Activated CD8-positive, alpha-beta T cell treated with anti-CD3 and anti-CD28 coated beads for 36 hours (primary cell): ENCODE measurements at regions not wholly inside any gene's neighbourhood (a gene's known extent, or its start where the extent isn't known, plus 50 kb on each side); places are given as distances from the start of the nearest gene placed in this dataset.

Source experiments
- ATAC-seq: fragments of 200-7000 bp; cut with Tn5 transposase; one replicate; pipeline ENCODE4 v1.10.0; 2021; ENCODE audit warnings: mild to moderate bottlenecking, moderate library complexity
- CTCF ChIA-PET: fragments of 350-600 bp; sonication (Branson Sonifier 250); formaldehyde crosslinking; loops from one replicate; lab custom pipeline; 2021; ENCODE audit warnings: antibody characterized with exemption; lab: Charles Lee
- POLR2A ChIA-PET: fragments of 350-600 bp; sonication (Branson Sonifier 250); formaldehyde crosslinking; loops from one replicate; lab custom pipeline; 2021; ENCODE audit warnings: antibody characterized with exemption; lab: Charles Lee
- DNase-seq: peaks from one replicate; pipeline ENCODE4 v3.0.0-alpha.2; 2020
- H3K27ac Mint-ChIP-seq: one replicate; pipeline ENCODE4 v1.8.0; 2021; ENCODE audit warnings: mild to moderate bottlenecking, mixed read lengths
- H3K27me3 Mint-ChIP-seq: one replicate; pipeline ENCODE4 v1.8.0; 2021; ENCODE audit warnings: mixed read lengths
- H3K36me3 Mint-ChIP-seq: one replicate; pipeline ENCODE4 v1.8.0; 2021; ENCODE audit warnings: low read depth, mixed read lengths
- H3K4me1 Mint-ChIP-seq: one replicate; pipeline ENCODE4 v1.8.0; 2021; ENCODE audit warnings: low read depth, mixed read lengths
- H3K4me3 Mint-ChIP-seq: one replicate; pipeline ENCODE4 v1.8.0; 2021; ENCODE audit warnings: mild to moderate bottlenecking, moderate library complexity, mixed read lengths
- H3K9me3 Mint-ChIP-seq: one replicate; pipeline ENCODE4 v1.8.0; 2021; ENCODE audit warnings: mixed read lengths
- CTCF ChIP-seq: fragments of 200-600 bp; IDR thresholded peaks from one replicate; pipeline ENCODE4 v1.8.0; 2022; ENCODE audit warnings: antibody characterized with exemption, mild to moderate bottlenecking
- intact Hi-C: fragments of 100-400 bp; cut with micrococcal nuclease; formaldehyde crosslinking; loops from one replicate; pipeline ENCODE4 v1.10.0; 2022

- Mint-ChIP-seq H3K27me3 (no peaks in the 10 kb centered on the region), H3K36me3 (no peaks in the 10 kb centered on the region), H3K9me3 (peaks cover 5% of the 10 kb centered on the region), H3K27ac (no peak overlapping the region), H3K4me3 (no peak overlapping the region), H3K4me1 (no peaks in the 10 kb centered on the region)
- ATAC-seq (no peak), DNase-seq (no peak)
- POLR2A ChIA-PET, result no interaction called here
- TF ChIP-seq CTCF, result no peak
- CTCF ChIA-PET, result no interaction called here
- intact Hi-C loops, result no loop called here
Observed at GRCh38 chr3:144791034-144791433, 819.4 kb downstream of the DIPK2A start.

GRCh38 chr3:144801890-144802289, 830.3 kb downstream of the DIPK2A start:
- no peak for DNase-seq
- no peaks in the 10 kb centered on the region for H3K27me3 Mint-ChIP-seq
- ChIA-PET CTCF (no interaction called here), POLR2A (interaction anchor here (0.6 kb wide), 1 partner anchor 102 kb away, joined by 4 read pairs; no protein-coding TSS in a partner anchor)
- H3K4me3 Mint-ChIP-seq, result no peak overlapping the region
- H3K36me3 Mint-ChIP-seq, result no peaks in the 10 kb centered on the region
- intact Hi-C loops, result no loop called here
- H3K4me1 Mint-ChIP-seq, result no peaks in the 10 kb centered on the region
- H3K9me3 Mint-ChIP-seq, result no peaks in the 10 kb centered on the region
- no peak for TF ChIP-seq CTCF
- no peak overlapping the region for H3K27ac Mint-ChIP-seq
- no peak for ATAC-seq

GRCh38 chr3:144809380-144809779, 837.8 kb downstream of the DIPK2A start:
- ATAC-seq (no peak), DNase-seq (no peak)
- Mint-ChIP-seq H3K4me3 (no peak overlapping the region), H3K36me3 (no peaks in the 10 kb centered on the region), H3K9me3 (no peaks in the 10 kb centered on the region), H3K27me3 (no peaks in the 10 kb centered on the region), H3K4me1 (no peaks in the 10 kb centered on the region), H3K27ac (no peak overlapping the region)
- ChIA-PET CTCF (no interaction called here), POLR2A (no interaction called here)
- intact Hi-C loops, result no loop called here
- TF ChIP-seq CTCF, result no peak

- Mint-ChIP-seq H3K9me3 (no peaks in the 10 kb centered on the region), H3K27ac (no peak overlapping the region), H3K4me1 (no peaks in the 10 kb centered on the region), H3K27me3 (no peaks in the 10 kb centered on the region), H3K36me3 (no peaks in the 10 kb centered on the region), H3K4me3 (no peak overlapping the region)
- POLR2A ChIA-PET, result no interaction called here
- no peak for TF ChIP-seq CTCF
- intact Hi-C loops, result no loop called here
- ATAC-seq (no peak), DNase-seq (no peak)
- CTCF ChIA-PET, result no interaction called here
Observed at GRCh38 chr3:144810160-144810559, 838.5 kb downstream of the DIPK2A start.

DNA sequence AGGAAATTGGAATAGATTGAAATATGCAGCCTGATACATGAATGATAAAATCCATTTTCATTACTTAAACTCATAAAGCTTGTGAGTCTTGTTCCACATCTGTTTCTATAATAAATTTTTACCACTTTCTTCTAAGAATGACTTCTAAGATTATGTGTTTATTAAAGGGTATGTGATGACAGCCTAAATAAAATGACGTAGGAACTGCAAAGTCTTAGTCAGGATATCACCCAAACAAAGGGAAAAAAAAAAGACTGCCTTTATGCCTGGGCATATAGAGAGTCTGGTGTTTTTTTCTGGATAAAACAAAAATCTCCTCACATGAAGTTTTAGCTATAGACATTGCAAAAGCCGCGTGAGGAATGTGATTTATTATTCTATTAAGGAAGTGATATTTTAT, 844.0 kb downstream of the DIPK2A start:
- H3K27me3 Mint-ChIP-seq, result no peaks in the 10 kb centered on the region
- ChIA-PET CTCF (no interaction called here), POLR2A (interaction anchor here (0.6 kb wide), 1 partner anchor 1376 kb away, joined by 4 read pairs; no protein-coding TSS in a partner anchor)
- no peaks in the 10 kb centered on the region for H3K36me3 Mint-ChIP-seq
- intact Hi-C loops, result no loop called here
- no peak overlapping the region for H3K27ac Mint-ChIP-seq
- H3K4me3 Mint-ChIP-seq, result no peak overlapping the region
- DNase-seq, result no peak
- peaks cover 2% of the 10 kb centered on the region for H3K9me3 Mint-ChIP-seq
- no peak for TF ChIP-seq CTCF
- ATAC-seq, result no peak
- no peaks in the 10 kb centered on the region for H3K4me1 Mint-ChIP-seq
